GM19351 (cell line): ENCODE measurements at regions not wholly inside any gene's neighbourhood (a gene's known extent, or its start where the extent isn't known, plus 50 kb on each side); places are given as distances from the start of the nearest gene placed in this dataset.

Experiments used
- ATAC-seq: cut with Tn5 transposase; IDR thresholded peaks from one replicate; pipeline ENCODE4 v1.9.1; 2021; ENCODE audit warnings: mild to moderate bottlenecking, moderate library complexity; ENCODE audit not compliant: unreplicated experiment

- no peak for ATAC-seq
These were observed 167.4 kb upstream of the SLITRK1 start for GRCh38 chr13:84049443-84050219.

- no peak for ATAC-seq
These were observed 162.5 kb upstream of the SLITRK1 start for GRCh38 chr13:84044805-84045204.

- no peak for ATAC-seq
These were observed 155.7 kb upstream of the SLITRK1 start for GRCh38 chr13:84038001-84038400.

GRCh38 chr13:84032116-84032515, 149.8 kb upstream of the SLITRK1 start:
- ATAC-seq, result no peak

- ATAC-seq, result no peak
These were observed 148.8 kb upstream of the SLITRK1 start for GRCh38 chr13:84031120-84031519.

GRCh38 chr13:84029396-84029795, 147.1 kb upstream of the SLITRK1 start:
- no peak for ATAC-seq

GRCh38 chr13:84025824-84026223, 143.6 kb upstream of the SLITRK1 start:
- no peak for ATAC-seq

GRCh38 chr13:83996415-83996814, 114.1 kb upstream of the SLITRK1 start:
- ATAC-seq, result no peak

GRCh38 chr13:83995930-83996329, 113.7 kb upstream of the SLITRK1 start:
- no peak for ATAC-seq

- ATAC-seq, result no peak
These were observed 110.5 kb upstream of the SLITRK1 start for GRCh38 chr13:83992566-83993358.

GRCh38 chr13:83987394-83987793, 105.1 kb upstream of the SLITRK1 start:
- no peak for ATAC-seq

GRCh38 chr13:83984793-83985192, 102.5 kb upstream of the SLITRK1 start:
- ATAC-seq, result no peak

GRCh38 chr13:83980331-83980730, 98.1 kb upstream of the SLITRK1 start:
- ATAC-seq, result no peak

- no peak for ATAC-seq
These were observed 93.4 kb upstream of the SLITRK1 start for GRCh38 chr13:83975655-83976165.

GRCh38 chr13:83958531-83958930, 76.3 kb upstream of the SLITRK1 start:
- no peak for ATAC-seq

GRCh38 chr13:83955011-83955410, 72.7 kb upstream of the SLITRK1 start:
- ATAC-seq, result no peak

GRCh38 chr13:83953916-83954315, 71.6 kb upstream of the SLITRK1 start:
- no peak for ATAC-seq

GRCh38 chr13:83950293-83950692, 68.0 kb upstream of the SLITRK1 start:
- ATAC-seq, result no peak

- ATAC-seq, result no peak
These were observed 61.4 kb upstream of the SLITRK1 start for GRCh38 chr13:83943530-83944279.

- no peak for ATAC-seq
These were observed 59.5 kb upstream of the SLITRK1 start for GRCh38 chr13:83941701-83942335.

- no peak for ATAC-seq
These were observed 58.5 kb upstream of the SLITRK1 start for GRCh38 chr13:83940742-83941141.
